HL-60 (cell line): ENCODE measurements at regions not wholly inside any gene's neighbourhood (a gene's known extent, or its start where the extent isn't known, plus 50 kb on each side); places are given as distances from the start of the nearest gene placed in this dataset.

ENCODE experiments used
- DNase-seq, 2 experiments: peaks; one replicate each; pipeline ENCODE4 v3.0.0-alpha.2; 2010 to 2020; ENCODE audit warnings: low read depth in 1 of 2, low spot score in 1 of 2
- H3K27ac ChIP-seq: fragments of 250-450 bp; sonication (Bioruptor Pico); replicated peaks from 2 replicates; pipeline ENCODE4 v1.5.1; 2020; ENCODE audit warnings: mild to moderate bottlenecking, moderate library complexity
- H3K27me3 ChIP-seq: fragments of 250-450 bp; sonication (Bioruptor Pico); 2 replicates; pipeline ENCODE4 v1.5.1; 2021; ENCODE audit warnings: mild to moderate bottlenecking, moderate library complexity; ENCODE audit not compliant: insufficient read depth, poor library complexity, severe bottlenecking
- H3K4me3 ChIP-seq: replicated peaks from 2 replicates; pipeline ENCODE4 v1.5.1; 2011; ENCODE audit warnings: mild to moderate bottlenecking, control low read depth, low read length; ENCODE audit not compliant: insufficient read depth
- GABPA ChIP-seq: IDR thresholded peaks from 2 replicates; pipeline ENCODE4 v1.6.1; 2012; ENCODE audit warnings: low read depth
- POLR2AphosphoS5 ChIP-seq: IDR thresholded peaks from 2 replicates; pipeline ENCODE4 v1.6.1; 2012; ENCODE audit warnings: low read depth
- SPI1 ChIP-seq: IDR thresholded peaks from 2 replicates; pipeline ENCODE4 v1.6.1; 2012; ENCODE audit warnings: low read depth, mild to moderate bottlenecking, borderline replicate concordance
- TF ChIP-seq, protein P1 (sequence below): IDR thresholded peaks from one replicate; pipeline ENCODE4 v1.5.1; 2011; ENCODE audit warnings: low read length, control low read depth, inconsistent platforms; ENCODE audit not compliant: insufficient read depth
- TF ChIP-seq, protein P2 (sequence below): IDR thresholded peaks from 2 replicates; pipeline ENCODE4 v1.6.1; 2012; ENCODE audit warnings: low read depth; ENCODE audit not compliant: insufficient replicate concordance

DNA sequence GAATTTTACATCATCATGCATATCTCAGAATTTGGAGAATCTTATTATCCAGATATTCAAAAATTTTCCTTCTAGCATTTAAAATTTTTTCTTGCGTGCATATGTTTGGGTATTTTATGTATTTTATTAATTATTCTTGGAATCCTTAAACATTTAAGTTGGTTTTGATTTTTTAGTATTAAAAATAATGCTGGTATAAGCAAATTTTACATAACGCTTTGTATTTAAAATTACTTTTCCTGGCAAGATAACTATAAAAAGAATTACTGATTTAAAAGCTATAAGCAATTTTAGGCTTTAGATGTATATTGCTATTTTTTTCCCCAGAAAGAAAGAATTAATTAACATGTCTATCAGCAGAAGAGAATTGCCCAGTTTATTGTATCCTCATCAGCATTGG, 224.6 kb upstream of the STXBP6 start:
- DNase-seq = no peak
- TF ChIP-seq, protein P1, sequence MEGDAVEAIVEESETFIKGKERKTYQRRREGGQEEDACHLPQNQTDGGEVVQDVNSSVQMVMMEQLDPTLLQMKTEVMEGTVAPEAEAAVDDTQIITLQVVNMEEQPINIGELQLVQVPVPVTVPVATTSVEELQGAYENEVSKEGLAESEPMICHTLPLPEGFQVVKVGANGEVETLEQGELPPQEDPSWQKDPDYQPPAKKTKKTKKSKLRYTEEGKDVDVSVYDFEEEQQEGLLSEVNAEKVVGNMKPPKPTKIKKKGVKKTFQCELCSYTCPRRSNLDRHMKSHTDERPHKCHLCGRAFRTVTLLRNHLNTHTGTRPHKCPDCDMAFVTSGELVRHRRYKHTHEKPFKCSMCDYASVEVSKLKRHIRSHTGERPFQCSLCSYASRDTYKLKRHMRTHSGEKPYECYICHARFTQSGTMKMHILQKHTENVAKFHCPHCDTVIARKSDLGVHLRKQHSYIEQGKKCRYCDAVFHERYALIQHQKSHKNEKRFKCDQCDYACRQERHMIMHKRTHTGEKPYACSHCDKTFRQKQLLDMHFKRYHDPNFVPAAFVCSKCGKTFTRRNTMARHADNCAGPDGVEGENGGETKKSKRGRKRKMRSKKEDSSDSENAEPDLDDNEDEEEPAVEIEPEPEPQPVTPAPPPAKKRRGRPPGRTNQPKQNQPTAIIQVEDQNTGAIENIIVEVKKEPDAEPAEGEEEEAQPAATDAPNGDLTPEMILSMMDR = no peak
- TF ChIP-seq SPI1 (no peak), POLR2AphosphoS5 (no peak), GABPA (no peak)
- TF ChIP-seq, protein P2, sequence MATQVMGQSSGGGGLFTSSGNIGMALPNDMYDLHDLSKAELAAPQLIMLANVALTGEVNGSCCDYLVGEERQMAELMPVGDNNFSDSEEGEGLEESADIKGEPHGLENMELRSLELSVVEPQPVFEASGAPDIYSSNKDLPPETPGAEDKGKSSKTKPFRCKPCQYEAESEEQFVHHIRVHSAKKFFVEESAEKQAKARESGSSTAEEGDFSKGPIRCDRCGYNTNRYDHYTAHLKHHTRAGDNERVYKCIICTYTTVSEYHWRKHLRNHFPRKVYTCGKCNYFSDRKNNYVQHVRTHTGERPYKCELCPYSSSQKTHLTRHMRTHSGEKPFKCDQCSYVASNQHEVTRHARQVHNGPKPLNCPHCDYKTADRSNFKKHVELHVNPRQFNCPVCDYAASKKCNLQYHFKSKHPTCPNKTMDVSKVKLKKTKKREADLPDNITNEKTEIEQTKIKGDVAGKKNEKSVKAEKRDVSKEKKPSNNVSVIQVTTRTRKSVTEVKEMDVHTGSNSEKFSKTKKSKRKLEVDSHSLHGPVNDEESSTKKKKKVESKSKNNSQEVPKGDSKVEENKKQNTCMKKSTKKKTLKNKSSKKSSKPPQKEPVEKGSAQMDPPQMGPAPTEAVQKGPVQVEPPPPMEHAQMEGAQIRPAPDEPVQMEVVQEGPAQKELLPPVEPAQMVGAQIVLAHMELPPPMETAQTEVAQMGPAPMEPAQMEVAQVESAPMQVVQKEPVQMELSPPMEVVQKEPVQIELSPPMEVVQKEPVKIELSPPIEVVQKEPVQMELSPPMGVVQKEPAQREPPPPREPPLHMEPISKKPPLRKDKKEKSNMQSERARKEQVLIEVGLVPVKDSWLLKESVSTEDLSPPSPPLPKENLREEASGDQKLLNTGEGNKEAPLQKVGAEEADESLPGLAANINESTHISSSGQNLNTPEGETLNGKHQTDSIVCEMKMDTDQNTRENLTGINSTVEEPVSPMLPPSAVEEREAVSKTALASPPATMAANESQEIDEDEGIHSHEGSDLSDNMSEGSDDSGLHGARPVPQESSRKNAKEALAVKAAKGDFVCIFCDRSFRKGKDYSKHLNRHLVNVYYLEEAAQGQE = no peak
- Histone ChIP-seq H3K27me3 (no peaks in the 10 kb centered on the region), H3K4me3 (no peak overlapping the region), H3K27ac (no peak overlapping the region)

DNA sequence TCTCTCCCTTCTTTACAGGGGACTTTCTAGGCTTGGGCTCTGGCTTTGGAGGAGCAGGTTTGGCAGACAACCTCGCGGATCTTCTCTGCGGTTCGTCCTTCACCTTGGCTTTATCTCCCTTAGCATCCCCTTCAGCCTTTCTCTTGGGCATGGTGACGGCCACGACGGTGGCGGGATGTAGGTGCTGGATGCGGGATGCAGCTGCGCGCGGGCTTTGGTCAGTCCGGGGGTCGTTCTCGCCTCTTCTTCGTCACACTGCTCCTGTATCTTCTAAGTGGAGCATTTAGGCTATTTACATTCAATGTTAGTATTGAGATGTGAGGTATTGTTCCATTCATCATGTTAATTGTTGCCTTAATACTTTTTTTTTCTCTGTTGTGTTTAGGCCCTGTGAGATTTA, 217.2 kb upstream of the STXBP6 start:
- H3K27ac ChIP-seq = no peak overlapping the region
- no peak overlapping the region for H3K4me3 ChIP-seq
- no peak for DNase-seq
- no peaks in the 10 kb centered on the region for H3K27me3 ChIP-seq
- TF ChIP-seq, protein P2 = no peak
- TF ChIP-seq, protein P1 = no peak
- no peak for TF ChIP-seq GABPA
- no peak for TF ChIP-seq SPI1
- no peak for TF ChIP-seq POLR2AphosphoS5

DNA sequence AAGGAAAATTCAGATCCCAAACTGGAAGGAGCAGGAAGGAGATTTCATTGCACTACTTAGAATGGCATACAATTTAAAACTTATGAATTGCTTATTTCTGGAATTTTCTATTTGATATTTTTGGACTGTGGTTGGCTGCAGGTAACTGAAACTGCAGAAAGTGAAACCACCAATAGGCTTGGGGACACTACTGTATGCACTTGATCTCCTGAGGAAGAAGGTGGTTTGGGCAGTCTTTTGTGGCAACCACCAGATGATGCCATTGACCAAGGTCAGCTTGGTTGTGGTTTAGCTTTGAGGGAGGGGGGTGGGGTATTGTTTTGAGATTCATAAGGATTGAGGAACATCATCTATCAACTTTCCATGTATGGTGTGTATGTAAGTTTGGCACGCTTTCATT, 209.5 kb upstream of the STXBP6 start:
- no peak overlapping the region for H3K4me3 ChIP-seq
- no peaks in the 10 kb centered on the region for H3K27me3 ChIP-seq
- no peak for DNase-seq
- H3K27ac ChIP-seq = no peak overlapping the region
- no peak for TF ChIP-seq POLR2AphosphoS5
- TF ChIP-seq, protein P2 = no peak
- no peak for TF ChIP-seq GABPA
- TF ChIP-seq, protein P1 = no peak
- TF ChIP-seq SPI1 = no peak
